ENCODE measurements at regions not wholly inside any gene's neighbourhood (a gene's known extent, or its start where the extent isn't known, plus 50 kb on each side); places are given as distances from the start of the nearest gene placed in this dataset.

DNA sequence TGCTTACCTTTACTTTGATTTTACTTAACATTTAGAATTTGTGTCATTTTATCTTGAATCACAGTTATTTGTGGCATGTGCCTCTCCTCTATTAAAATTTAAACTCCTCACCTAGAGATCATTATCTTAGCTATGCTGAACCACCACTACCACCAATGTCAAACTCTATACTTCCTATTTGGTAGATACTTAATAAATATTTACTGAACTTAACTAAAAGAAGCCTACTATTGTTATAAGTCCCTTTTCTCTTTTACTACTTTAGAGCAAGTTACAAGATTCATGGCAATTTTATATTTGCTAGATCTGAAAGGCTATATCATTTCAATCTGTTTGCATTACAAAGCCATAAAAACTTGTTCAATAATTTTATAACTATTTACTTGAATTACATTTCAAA lies 273.3 kb upstream of the CCNH start:
- no peak for DNase-seq
- H3K4me1 ChIP-seq (ENCODE audit: control insufficient read depth, insufficient read depth, low read length) = no peaks in the 10 kb centered on the region
- H3K27ac ChIP-seq (ENCODE audit: low read length) = no peak overlapping the region
- no peaks in the 10 kb centered on the region for H3K36me3 ChIP-seq (ENCODE audit: control insufficient read depth, insufficient read depth, low read length)
- H3K27me3 ChIP-seq (ENCODE audit: control insufficient read depth, insufficient read depth, low read length) = no peaks in the 10 kb centered on the region
- peaks cover 2% of the 10 kb centered on the region for H3K9me3 ChIP-seq (replicated peaks; ENCODE audit: control insufficient read depth, low read depth, low read length)
- no peak overlapping the region for H3K4me3 ChIP-seq (ENCODE audit: low read length)

DNA sequence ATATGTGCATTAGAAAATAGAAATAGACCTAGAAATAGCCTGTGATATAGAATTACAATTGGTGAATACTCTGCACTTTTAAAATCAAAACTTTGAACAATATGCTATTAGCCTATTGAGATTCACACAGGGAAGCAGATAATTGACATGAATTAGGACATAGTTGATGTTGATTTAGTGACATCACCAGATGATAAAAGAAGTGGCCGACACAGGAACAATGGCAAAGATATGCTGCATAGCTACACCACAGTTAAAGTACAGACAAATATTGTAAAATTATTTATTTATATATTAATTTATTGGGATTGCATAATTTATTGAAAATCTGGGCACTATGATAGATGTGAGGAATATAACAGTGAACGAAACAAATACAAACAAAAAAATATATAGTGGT lies 261.5 kb upstream of the CCNH start:
- no peak for DNase-seq
- Histone ChIP-seq H3K27ac (ENCODE audit: low read length) (no peak overlapping the region), H3K4me3 (ENCODE audit: low read length) (no peak overlapping the region), H3K36me3 (ENCODE audit: control insufficient read depth, insufficient read depth, low read length) (no peaks in the 10 kb centered on the region), H3K27me3 (ENCODE audit: control insufficient read depth, insufficient read depth, low read length) (no peaks in the 10 kb centered on the region), H3K9me3 (replicated peaks; ENCODE audit: control insufficient read depth, low read depth, low read length) (no peaks in the 10 kb centered on the region), H3K4me1 (ENCODE audit: control insufficient read depth, insufficient read depth, low read length) (no peaks in the 10 kb centered on the region)
- no CpG with 5 or more reads among the region's 2 CpGs for WGBS (ENCODE audit: insufficient coverage)

- DNase-seq = no peak
- H3K36me3 ChIP-seq (ENCODE audit: control insufficient read depth, insufficient read depth, low read length) = no peaks in the 10 kb centered on the region
- no peaks in the 10 kb centered on the region for H3K4me1 ChIP-seq (ENCODE audit: control insufficient read depth, insufficient read depth, low read length)
- H3K9me3 ChIP-seq (replicated peaks; ENCODE audit: control insufficient read depth, low read depth, low read length) = no peaks in the 10 kb centered on the region
- H3K27me3 ChIP-seq (ENCODE audit: control insufficient read depth, insufficient read depth, low read length) = no peaks in the 10 kb centered on the region
- H3K27ac ChIP-seq (ENCODE audit: low read length) = no peak overlapping the region
- WGBS (ENCODE audit: insufficient coverage) = no CpG with 5 or more reads among the region's 4 CpGs
- no peak overlapping the region for H3K4me3 ChIP-seq (ENCODE audit: low read length)
Observed at GRCh38 chr5:87671146-87671545, 258.4 kb upstream of the CCNH start.

GRCh38 chr5:87665166-87665565 lies 252.4 kb upstream of the CCNH start:
- no peaks in the 10 kb centered on the region for H3K27me3 ChIP-seq (ENCODE audit: control insufficient read depth, insufficient read depth, low read length)
- no peaks in the 10 kb centered on the region for H3K4me1 ChIP-seq (ENCODE audit: control insufficient read depth, insufficient read depth, low read length)
- H3K4me3 ChIP-seq (ENCODE audit: low read length) = no peak overlapping the region
- no CpG with 5 or more reads among the region's 1 CpG for WGBS (ENCODE audit: insufficient coverage)
- H3K36me3 ChIP-seq (ENCODE audit: control insufficient read depth, insufficient read depth, low read length) = no peaks in the 10 kb centered on the region
- no peak for DNase-seq
- no peak overlapping the region for H3K27ac ChIP-seq (ENCODE audit: low read length)
- no peaks in the 10 kb centered on the region for H3K9me3 ChIP-seq (replicated peaks; ENCODE audit: control insufficient read depth, low read depth, low read length)

- no peaks in the 10 kb centered on the region for H3K4me1 ChIP-seq (ENCODE audit: control insufficient read depth, insufficient read depth, low read length)
- no peaks in the 10 kb centered on the region for H3K9me3 ChIP-seq (replicated peaks; ENCODE audit: control insufficient read depth, low read depth, low read length)
- no peaks in the 10 kb centered on the region for H3K27me3 ChIP-seq (ENCODE audit: control insufficient read depth, insufficient read depth, low read length)
- no CpG with 5 or more reads among the region's 2 CpGs for WGBS (ENCODE audit: insufficient coverage)
- H3K4me3 ChIP-seq (ENCODE audit: low read length) = no peak overlapping the region
- H3K36me3 ChIP-seq (ENCODE audit: control insufficient read depth, insufficient read depth, low read length) = no peaks in the 10 kb centered on the region
- H3K27ac ChIP-seq (ENCODE audit: low read length) = no peak overlapping the region
- DNase-seq = no peak
Observed at GRCh38 chr5:87661784-87662566, 249.2 kb upstream of the CCNH start.

- H3K4me1 ChIP-seq (ENCODE audit: control insufficient read depth, insufficient read depth, low read length) = no peaks in the 10 kb centered on the region
- DNase-seq = no peak
- WGBS (ENCODE audit: insufficient coverage) = 100% methylated on average over 1 of the region's 2 CpGs
- H3K27me3 ChIP-seq (ENCODE audit: control insufficient read depth, insufficient read depth, low read length) = no peaks in the 10 kb centered on the region
- H3K36me3 ChIP-seq (ENCODE audit: control insufficient read depth, insufficient read depth, low read length) = no peaks in the 10 kb centered on the region
- H3K27ac ChIP-seq (ENCODE audit: low read length) = no peak overlapping the region
- no peaks in the 10 kb centered on the region for H3K9me3 ChIP-seq (replicated peaks; ENCODE audit: control insufficient read depth, low read depth, low read length)
- no peak overlapping the region for H3K4me3 ChIP-seq (ENCODE audit: low read length)
Observed at GRCh38 chr5:87653242-87653641, 240.5 kb upstream of the CCNH start.

- no peak for DNase-seq
- Histone ChIP-seq H3K4me1 (ENCODE audit: control insufficient read depth, insufficient read depth, low read length) (no peaks in the 10 kb centered on the region), H3K9me3 (replicated peaks; ENCODE audit: control insufficient read depth, low read depth, low read length) (no peaks in the 10 kb centered on the region), H3K4me3 (ENCODE audit: low read length) (no peak overlapping the region), H3K36me3 (ENCODE audit: control insufficient read depth, insufficient read depth, low read length) (no peaks in the 10 kb centered on the region), H3K27ac (ENCODE audit: low read length) (no peak overlapping the region), H3K27me3 (ENCODE audit: control insufficient read depth, insufficient read depth, low read length) (no peaks in the 10 kb centered on the region)
- no CpG with 5 or more reads among the region's 2 CpGs for WGBS (ENCODE audit: insufficient coverage)
Observed at GRCh38 chr5:87650284-87650683, 237.6 kb upstream of the CCNH start.

GRCh38 chr5:87649455-87649854 lies 236.7 kb upstream of the CCNH start:
- H3K4me3 ChIP-seq (ENCODE audit: low read length) = no peak overlapping the region
- no peaks in the 10 kb centered on the region for H3K4me1 ChIP-seq (ENCODE audit: control insufficient read depth, insufficient read depth, low read length)
- DNase-seq = no peak
- WGBS (ENCODE audit: insufficient coverage) = 90% methylated on average over 2 of the region's 4 CpGs
- H3K27ac ChIP-seq (ENCODE audit: low read length) = no peak overlapping the region
- H3K9me3 ChIP-seq (replicated peaks; ENCODE audit: control insufficient read depth, low read depth, low read length) = no peaks in the 10 kb centered on the region
- no peaks in the 10 kb centered on the region for H3K36me3 ChIP-seq (ENCODE audit: control insufficient read depth, insufficient read depth, low read length)
- H3K27me3 ChIP-seq (ENCODE audit: control insufficient read depth, insufficient read depth, low read length) = no peaks in the 10 kb centered on the region

DNA sequence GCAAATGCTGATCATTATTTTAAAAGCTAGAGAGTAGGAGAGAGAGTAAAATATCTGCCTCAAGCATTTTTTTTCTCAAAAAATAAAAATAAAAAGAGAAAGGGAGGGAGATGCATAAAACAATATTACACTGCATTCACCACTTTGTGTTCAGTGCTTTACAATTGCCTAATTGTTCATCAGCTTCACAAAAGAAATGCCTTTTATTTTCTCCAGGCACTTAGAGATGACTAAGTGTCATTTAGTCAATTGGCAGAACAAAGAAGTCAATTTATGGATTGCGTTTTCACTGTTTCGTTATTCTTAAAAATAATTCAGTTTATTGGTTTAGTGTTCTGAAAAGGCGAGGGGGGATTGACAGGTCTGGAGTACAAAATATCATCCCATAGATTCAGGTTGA lies 232.5 kb upstream of the CCNH start:
- H3K27me3 ChIP-seq (ENCODE audit: control insufficient read depth, insufficient read depth, low read length) = no peaks in the 10 kb centered on the region
- no peaks in the 10 kb centered on the region for H3K9me3 ChIP-seq (replicated peaks; ENCODE audit: control insufficient read depth, low read depth, low read length)
- no peaks in the 10 kb centered on the region for H3K4me1 ChIP-seq (ENCODE audit: control insufficient read depth, insufficient read depth, low read length)
- no CpG with 5 or more reads among the region's 3 CpGs for WGBS (ENCODE audit: insufficient coverage)
- H3K4me3 ChIP-seq (ENCODE audit: low read length) = no peak overlapping the region
- H3K27ac ChIP-seq (ENCODE audit: low read length) = no peak overlapping the region
- no peaks in the 10 kb centered on the region for H3K36me3 ChIP-seq (ENCODE audit: control insufficient read depth, insufficient read depth, low read length)
- DNase-seq = no peak

- Histone ChIP-seq H3K36me3 (ENCODE audit: control insufficient read depth, insufficient read depth, low read length) (no peaks in the 10 kb centered on the region), H3K4me3 (ENCODE audit: low read length) (no peak overlapping the region), H3K27me3 (ENCODE audit: control insufficient read depth, insufficient read depth, low read length) (no peaks in the 10 kb centered on the region), H3K9me3 (replicated peaks; ENCODE audit: control insufficient read depth, low read depth, low read length) (no peaks in the 10 kb centered on the region), H3K27ac (ENCODE audit: low read length) (no peak overlapping the region), H3K4me1 (ENCODE audit: control insufficient read depth, insufficient read depth, low read length) (no peaks in the 10 kb centered on the region)
- no peak for DNase-seq
Observed at GRCh38 chr5:87640902-87641301, 228.2 kb upstream of the CCNH start.

GRCh38 chr5:87627363-87627762 lies 214.6 kb upstream of the CCNH start:
- no peaks in the 10 kb centered on the region for H3K9me3 ChIP-seq (replicated peaks; ENCODE audit: control insufficient read depth, low read depth, low read length)
- no peaks in the 10 kb centered on the region for H3K36me3 ChIP-seq (ENCODE audit: control insufficient read depth, insufficient read depth, low read length)
- WGBS (ENCODE audit: insufficient coverage) = no CpG with 5 or more reads among the region's 1 CpG
- H3K4me1 ChIP-seq (ENCODE audit: control insufficient read depth, insufficient read depth, low read length) = no peaks in the 10 kb centered on the region
- peak; percentile 4 for DNase-seq
- no peaks in the 10 kb centered on the region for H3K27me3 ChIP-seq (ENCODE audit: control insufficient read depth, insufficient read depth, low read length)
- H3K27ac ChIP-seq (ENCODE audit: low read length) = no peak overlapping the region
- H3K4me3 ChIP-seq (ENCODE audit: low read length) = no peak overlapping the region

All from muscle of leg (tissue), 3 donors.